AG04449 (cell line): ENCODE measurements at regions not wholly inside any gene's neighbourhood (a gene's known extent, or its start where the extent isn't known, plus 50 kb on each side); places are given as distances from the start of the nearest gene placed in this dataset.

Experiments used
- CTCF ChIA-PET: fragments of 350-600 bp; formaldehyde crosslinking; extraction: SDS; loops from one replicate; lab custom pipeline; 2021; ENCODE audit warnings: antibody characterized with exemption; lab: Yijun Ruan, JAX
- POLR2A ChIA-PET: fragments of 400-600, 350-600 bp; formaldehyde crosslinking; extraction: SDS; loops from one replicate; lab custom pipeline; 2020; ENCODE audit warnings: antibody characterized with exemption, inconsistent platforms; lab: Yijun Ruan, JAX
- DNase-seq: peaks from one replicate; pipeline ENCODE4 v3.0.0-alpha.2; 2010; ENCODE audit warnings: low read depth, low spot score
- H3K4me3 ChIP-seq: 2 replicates; pipeline ENCODE4 v1.5.1; 2011; ENCODE audit warnings: low read depth, mild to moderate bottlenecking, control low read depth, low read length
- TF ChIP-seq, protein P1 (sequence below): IDR thresholded peaks from one replicate; pipeline ENCODE4 v1.5.1; 2011; ENCODE audit warnings: mild to moderate bottlenecking, moderate library complexity, low read length, control low read depth, inconsistent platforms; ENCODE audit not compliant: insufficient read depth; ENCODE audit errors: missing control alignments

DNA sequence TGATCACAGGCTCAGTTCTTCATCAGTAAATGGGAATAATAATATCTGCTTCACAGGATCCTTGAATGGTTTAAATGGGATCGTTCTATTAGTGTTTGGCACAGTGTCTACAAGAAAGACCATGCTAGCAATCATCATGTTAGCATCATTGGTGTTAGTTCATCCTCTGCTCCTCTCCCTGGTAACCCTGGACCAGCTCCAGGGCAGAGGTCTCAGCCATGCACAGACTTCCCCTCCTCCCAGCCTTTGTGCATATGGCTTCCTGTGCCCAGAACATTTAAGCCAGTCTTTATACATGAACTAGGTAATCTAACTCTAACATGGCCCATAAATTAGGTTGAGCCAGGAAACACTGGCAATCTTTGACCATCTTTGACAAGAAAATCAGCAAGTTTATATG is 180.2 kb downstream of the EPM2A start:
- POLR2A ChIA-PET: no interaction called here
- TF ChIP-seq, protein P1, sequence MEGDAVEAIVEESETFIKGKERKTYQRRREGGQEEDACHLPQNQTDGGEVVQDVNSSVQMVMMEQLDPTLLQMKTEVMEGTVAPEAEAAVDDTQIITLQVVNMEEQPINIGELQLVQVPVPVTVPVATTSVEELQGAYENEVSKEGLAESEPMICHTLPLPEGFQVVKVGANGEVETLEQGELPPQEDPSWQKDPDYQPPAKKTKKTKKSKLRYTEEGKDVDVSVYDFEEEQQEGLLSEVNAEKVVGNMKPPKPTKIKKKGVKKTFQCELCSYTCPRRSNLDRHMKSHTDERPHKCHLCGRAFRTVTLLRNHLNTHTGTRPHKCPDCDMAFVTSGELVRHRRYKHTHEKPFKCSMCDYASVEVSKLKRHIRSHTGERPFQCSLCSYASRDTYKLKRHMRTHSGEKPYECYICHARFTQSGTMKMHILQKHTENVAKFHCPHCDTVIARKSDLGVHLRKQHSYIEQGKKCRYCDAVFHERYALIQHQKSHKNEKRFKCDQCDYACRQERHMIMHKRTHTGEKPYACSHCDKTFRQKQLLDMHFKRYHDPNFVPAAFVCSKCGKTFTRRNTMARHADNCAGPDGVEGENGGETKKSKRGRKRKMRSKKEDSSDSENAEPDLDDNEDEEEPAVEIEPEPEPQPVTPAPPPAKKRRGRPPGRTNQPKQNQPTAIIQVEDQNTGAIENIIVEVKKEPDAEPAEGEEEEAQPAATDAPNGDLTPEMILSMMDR: no peak
- no peak overlapping the region for H3K4me3 ChIP-seq
- CTCF ChIA-PET: no interaction called here
- DNase-seq: no peak

DNA sequence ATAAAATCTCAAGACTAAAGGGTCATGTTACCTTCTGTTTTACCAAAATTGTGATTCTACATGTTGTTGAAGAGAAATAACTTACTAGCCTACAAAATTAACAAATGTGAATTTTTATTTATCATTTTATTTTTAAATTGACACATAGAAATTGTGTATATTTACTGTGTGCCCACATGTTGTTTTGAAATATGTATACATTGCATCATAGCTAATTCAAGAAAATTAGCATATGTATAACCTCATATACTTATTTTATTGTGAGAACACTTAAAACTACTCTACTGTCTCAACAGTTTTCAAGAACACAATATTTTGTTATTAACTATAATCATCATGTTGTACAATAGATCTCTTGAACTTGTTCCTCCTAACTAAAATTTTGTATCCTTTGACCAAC is 177.8 kb downstream of the EPM2A start:
- TF ChIP-seq, protein P1: no peak
- DNase-seq: no peak
- H3K4me3 ChIP-seq: no peak overlapping the region
- CTCF ChIA-PET: no interaction called here
- POLR2A ChIA-PET: no interaction called here

DNA sequence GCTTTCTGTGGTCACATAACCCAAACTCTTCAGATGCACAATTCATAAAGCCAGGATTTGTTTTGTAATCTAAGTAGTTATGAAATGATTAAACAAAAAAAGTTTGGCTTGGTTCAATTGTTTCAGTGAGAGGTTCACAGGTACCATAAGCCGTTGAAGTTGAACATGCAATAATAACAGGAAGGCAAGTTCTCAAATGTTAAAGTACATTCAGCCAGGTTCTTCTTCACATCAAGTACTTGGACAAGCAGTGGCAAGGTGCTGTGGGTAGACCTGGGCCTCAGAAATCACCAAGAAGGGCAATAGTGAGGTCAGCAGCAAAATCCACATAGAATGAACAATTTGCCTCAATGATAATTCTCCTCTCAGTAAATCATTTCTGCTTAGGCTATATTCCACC is 175.5 kb downstream of the EPM2A start:
- TF ChIP-seq, protein P1: no peak
- no peak overlapping the region for H3K4me3 ChIP-seq
- no peak for DNase-seq
- CTCF ChIA-PET: no interaction called here
- POLR2A ChIA-PET: no interaction called here

DNA sequence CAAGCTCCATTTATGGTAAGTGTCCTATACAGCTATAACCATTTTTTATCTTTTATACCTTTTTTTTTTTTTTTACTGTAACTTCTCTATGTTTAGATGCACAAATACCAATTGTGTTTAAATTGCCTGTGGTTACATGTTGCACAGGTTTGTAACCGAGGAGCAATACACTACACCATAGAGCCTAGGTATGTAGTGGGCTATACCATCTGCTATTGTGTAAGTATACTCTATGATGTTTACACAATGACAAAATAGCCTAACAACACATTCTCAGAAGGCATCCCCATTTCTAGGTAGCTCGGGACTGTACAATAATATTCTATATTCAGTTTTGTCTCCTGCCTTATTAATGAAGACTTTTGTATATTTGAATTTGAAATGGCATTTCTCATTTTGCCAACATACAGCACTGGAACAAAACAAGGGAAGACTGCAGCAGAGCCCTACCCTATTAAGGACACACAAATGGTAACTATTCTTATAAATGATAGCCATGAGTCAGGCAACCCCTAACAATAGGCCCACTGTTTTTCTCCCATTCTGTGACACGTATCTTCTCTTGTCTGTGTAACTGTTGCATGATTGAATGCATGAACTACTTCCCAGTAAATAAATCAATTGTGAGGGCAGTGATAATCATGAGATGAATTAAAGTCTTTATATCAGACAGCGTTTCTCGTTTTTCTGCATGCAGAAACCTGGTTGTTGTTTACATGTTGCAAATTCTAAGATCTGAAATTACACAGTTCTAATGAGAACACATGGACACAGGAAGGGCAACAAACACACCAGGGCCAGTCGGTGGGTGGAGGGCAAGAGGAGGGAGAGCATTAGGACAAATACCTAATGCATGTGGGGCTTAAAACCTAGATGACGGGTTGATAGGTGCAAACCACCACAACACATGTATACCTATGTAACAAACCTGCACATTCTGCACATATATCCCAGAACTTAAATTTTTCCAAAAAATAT is 173.9 kb downstream of the EPM2A start:
- CTCF ChIA-PET: no interaction called here
- no peak for DNase-seq
- POLR2A ChIA-PET: no interaction called here
- TF ChIP-seq, protein P1: no peak
- no peak overlapping the region for H3K4me3 ChIP-seq

DNA sequence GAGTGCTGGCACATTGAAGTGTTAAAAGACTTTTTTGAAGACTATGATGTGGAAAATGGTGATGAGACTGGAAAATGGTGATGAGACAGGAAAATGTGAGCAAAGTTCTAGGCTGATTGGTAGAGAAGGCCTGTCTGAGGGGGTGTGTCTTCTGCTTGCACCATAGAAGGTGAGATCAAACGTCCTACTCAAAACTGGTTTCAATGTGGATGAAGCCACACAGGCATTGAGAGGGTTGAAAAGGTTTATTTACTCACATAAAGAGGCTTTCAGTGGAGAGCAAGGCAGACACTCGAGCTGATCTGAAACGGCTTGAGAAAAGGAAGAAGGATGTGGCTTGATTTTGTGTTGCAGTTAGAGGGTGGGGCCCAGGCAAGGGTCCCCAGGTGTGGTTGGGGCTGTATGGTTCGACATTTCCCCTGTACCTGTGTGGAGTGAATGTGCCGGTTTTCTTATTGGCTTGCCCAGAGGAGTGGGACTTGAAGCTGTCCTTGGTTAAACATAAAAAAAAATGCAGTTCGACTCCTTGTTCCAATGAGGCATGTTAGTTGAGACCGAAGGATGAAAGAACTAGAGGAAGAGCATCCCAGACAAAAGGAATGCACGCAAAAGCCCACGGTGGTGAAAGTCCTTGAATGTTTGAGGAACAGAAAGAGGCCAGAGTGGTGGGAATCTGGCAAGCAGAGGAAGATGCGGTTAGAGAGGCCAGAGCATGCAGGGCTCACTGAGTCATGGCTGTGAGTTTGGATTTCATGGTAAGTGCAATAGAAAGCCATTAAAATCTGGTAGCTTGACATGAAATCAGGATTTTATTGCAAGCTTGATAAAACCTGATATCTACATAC is 172.3 kb downstream of the EPM2A start:
- ChIA-PET CTCF (no interaction called here), POLR2A (no interaction called here)
- H3K4me3 ChIP-seq: no peak overlapping the region
- no peak for DNase-seq
- TF ChIP-seq, protein P1: no peak

DNA sequence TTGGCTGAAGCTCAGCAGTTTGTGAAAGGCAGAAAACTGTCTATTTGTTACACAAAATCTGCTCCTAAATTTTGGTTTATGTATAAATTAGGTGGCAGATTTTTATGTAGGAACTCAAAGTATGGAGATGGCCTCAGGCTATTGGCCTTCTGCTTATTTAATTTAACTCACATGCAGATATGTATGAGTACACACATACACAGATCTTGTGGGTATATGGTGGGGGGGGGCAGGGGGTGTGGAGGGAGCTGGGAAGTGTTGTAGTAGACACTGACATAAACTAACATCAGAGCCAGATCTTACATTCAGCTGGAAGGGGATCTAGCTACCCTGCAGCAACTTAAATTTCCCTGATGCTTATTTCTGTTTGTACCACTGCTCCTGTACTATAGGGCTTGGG is 170.8 kb downstream of the EPM2A start:
- no peak for DNase-seq
- H3K4me3 ChIP-seq: no peak overlapping the region
- POLR2A ChIA-PET: no interaction called here
- CTCF ChIA-PET: no interaction called here
- TF ChIP-seq, protein P1: no peak
